BLaER1 (cell line): ENCODE measurements at regions not wholly inside any gene's neighbourhood (a gene's known extent, or its start where the extent isn't known, plus 50 kb on each side); places are given as distances from the start of the nearest gene placed in this dataset.

Experiments used
- H3K27ac ChIP-seq: shearing (Covaris generic); formaldehyde crosslinking; 2 replicates; pipeline ENCODE4 v1.8.1; 2022
- H3K27me3 ChIP-seq: shearing (Covaris generic); formaldehyde crosslinking; 2 replicates; pipeline ENCODE4 v1.8.1; 2022
- H3K36me3 ChIP-seq: shearing (Covaris generic); formaldehyde crosslinking; 2 replicates; pipeline ENCODE4 v1.8.1; 2022
- H3K4me1 ChIP-seq: shearing (Covaris generic); formaldehyde crosslinking; 2 replicates; pipeline ENCODE4 v1.8.1; 2022
- H3K4me2 ChIP-seq: shearing (Covaris generic); formaldehyde crosslinking; 2 replicates; pipeline ENCODE4 v1.8.1; 2022
- H3K4me3 ChIP-seq: shearing (Covaris generic); formaldehyde crosslinking; 2 replicates; pipeline ENCODE4 v1.8.1; 2022
- H3K9ac ChIP-seq: shearing (Covaris generic); formaldehyde crosslinking; 2 replicates; pipeline ENCODE4 v1.8.1; 2022
- H3K9me3 ChIP-seq: shearing (Covaris generic); formaldehyde crosslinking; 2 replicates; pipeline ENCODE4 v1.8.1; 2022
- H4K20me1 ChIP-seq: shearing (Covaris generic); formaldehyde crosslinking; 2 replicates; pipeline ENCODE4 v1.8.1; 2022
- Cebpa-rat ChIP-seq: shearing (Covaris generic); IDR thresholded peaks from 2 replicates; pipeline ENCODE4 v1.8.1; 2022

- Histone ChIP-seq H3K9ac (no peak overlapping the region), H3K4me1 (no peaks in the 10 kb centered on the region)
Observed at GRCh38 chr9:90098408-90098807, 493.6 kb downstream of the GADD45G start.

GRCh38 chr9:90099262-90099963 lies 494.6 kb downstream of the GADD45G start:
- H4K20me1 ChIP-seq = no peaks in the 10 kb centered on the region
- no peaks in the 10 kb centered on the region for H3K36me3 ChIP-seq
- no peak for TF ChIP-seq Cebpa-rat
- H3K9ac ChIP-seq = no peak overlapping the region
- H3K27me3 ChIP-seq = no peaks in the 10 kb centered on the region
- no peak overlapping the region for H3K4me2 ChIP-seq
- H3K27ac ChIP-seq = no peak overlapping the region
- H3K4me1 ChIP-seq = no peaks in the 10 kb centered on the region
- no peak overlapping the region for H3K4me3 ChIP-seq
- H3K9me3 ChIP-seq = no peaks in the 10 kb centered on the region

More at GRCh38 chr9:90098408-90098807, 493.6 kb downstream of the GADD45G start:
- Histone ChIP-seq H4K20me1 (no peaks in the 10 kb centered on the region), H3K4me2 (no peak overlapping the region), H3K27me3 (no peaks in the 10 kb centered on the region), H3K9me3 (no peaks in the 10 kb centered on the region), H3K27ac (no peak overlapping the region), H3K4me3 (no peak overlapping the region), H3K36me3 (no peaks in the 10 kb centered on the region)
- TF ChIP-seq Cebpa-rat = no peak

GRCh38 chr9:90100014-90100413 lies 495.2 kb downstream of the GADD45G start:
- H3K9ac ChIP-seq = no peak overlapping the region
- no peak overlapping the region for H3K27ac ChIP-seq

GRCh38 chr9:90102292-90102901 lies 497.6 kb downstream of the GADD45G start:
- Histone ChIP-seq H3K27ac (no peak overlapping the region), H3K4me3 (no peak overlapping the region), H3K9ac (no peak overlapping the region), H4K20me1 (no peaks in the 10 kb centered on the region), H3K4me1 (no peaks in the 10 kb centered on the region), H3K4me2 (no peak overlapping the region), H3K9me3 (no peaks in the 10 kb centered on the region), H3K27me3 (no peaks in the 10 kb centered on the region), H3K36me3 (no peaks in the 10 kb centered on the region)
- no peak for TF ChIP-seq Cebpa-rat

More at GRCh38 chr9:90100014-90100413, 495.2 kb downstream of the GADD45G start:
- no peak overlapping the region for H3K4me3 ChIP-seq
- H3K4me2 ChIP-seq = no peak overlapping the region
- TF ChIP-seq Cebpa-rat = no peak
- no peaks in the 10 kb centered on the region for H3K27me3 ChIP-seq
- H3K9me3 ChIP-seq = no peaks in the 10 kb centered on the region
- no peaks in the 10 kb centered on the region for H4K20me1 ChIP-seq
- H3K4me1 ChIP-seq = no peaks in the 10 kb centered on the region
- no peaks in the 10 kb centered on the region for H3K36me3 ChIP-seq

- Histone ChIP-seq H3K4me1 (no peaks in the 10 kb centered on the region), H3K27me3 (no peaks in the 10 kb centered on the region), H3K4me2 (no peak overlapping the region), H3K4me3 (no peak overlapping the region), H4K20me1 (no peaks in the 10 kb centered on the region), H3K27ac (no peak overlapping the region), H3K9ac (no peak overlapping the region), H3K9me3 (no peaks in the 10 kb centered on the region), H3K36me3 (no peaks in the 10 kb centered on the region)
- TF ChIP-seq Cebpa-rat = no peak
Observed at GRCh38 chr9:90103771-90104170, 499.0 kb downstream of the GADD45G start.

- no peak overlapping the region for H3K4me2 ChIP-seq
- H3K27me3 ChIP-seq = no peaks in the 10 kb centered on the region
- H3K9me3 ChIP-seq = peaks cover 5% of the 10 kb centered on the region; the same call in 1 of the 2 replicates
- no peak overlapping the region for H3K4me3 ChIP-seq
- no peaks in the 10 kb centered on the region for H3K4me1 ChIP-seq
- no peaks in the 10 kb centered on the region for H3K36me3 ChIP-seq
- TF ChIP-seq Cebpa-rat = no peak
- no peak overlapping the region for H3K9ac ChIP-seq
- no peak overlapping the region for H3K27ac ChIP-seq
- H4K20me1 ChIP-seq = no peaks in the 10 kb centered on the region
Observed at GRCh38 chr9:90105773-90106172, 501.0 kb downstream of the GADD45G start.

- no peak overlapping the region for H3K4me3 ChIP-seq
- TF ChIP-seq Cebpa-rat = no peak
- no peaks in the 10 kb centered on the region for H3K4me1 ChIP-seq
- no peaks in the 10 kb centered on the region for H3K27me3 ChIP-seq
- no peaks in the 10 kb centered on the region for H4K20me1 ChIP-seq
- H3K36me3 ChIP-seq = no peaks in the 10 kb centered on the region
- no peak overlapping the region for H3K4me2 ChIP-seq
- no peak overlapping the region for H3K9ac ChIP-seq
- H3K9me3 ChIP-seq = peaks cover 5% of the 10 kb centered on the region; the same call in 1 of the 2 replicates
- no peak overlapping the region for H3K27ac ChIP-seq
Observed at GRCh38 chr9:90107040-90107725, 502.4 kb downstream of the GADD45G start.

GRCh38 chr9:90107726-90108655 lies 503.2 kb downstream of the GADD45G start:
- Histone ChIP-seq H3K4me2 (no peak overlapping the region), H3K4me3 (no peak overlapping the region), H3K9ac (no peak overlapping the region), H3K27me3 (no peaks in the 10 kb centered on the region), H3K4me1 (no peaks in the 10 kb centered on the region), H4K20me1 (no peaks in the 10 kb centered on the region), H3K36me3 (no peaks in the 10 kb centered on the region), H3K9me3 (peaks cover 5% of the 10 kb centered on the region; the same call in 1 of the 2 replicates), H3K27ac (no peak overlapping the region)
- no peak for TF ChIP-seq Cebpa-rat

- Histone ChIP-seq H3K4me2 (no peak overlapping the region), H4K20me1 (no peaks in the 10 kb centered on the region), H3K27ac (no peak overlapping the region), H3K4me3 (no peak overlapping the region), H3K4me1 (no peaks in the 10 kb centered on the region), H3K9me3 (peaks cover 5% of the 10 kb centered on the region; the same call in 1 of the 2 replicates), H3K9ac (no peak overlapping the region), H3K36me3 (no peaks in the 10 kb centered on the region), H3K27me3 (no peaks in the 10 kb centered on the region)
- no peak for TF ChIP-seq Cebpa-rat
Observed at GRCh38 chr9:90112788-90113187, 508.0 kb downstream of the GADD45G start.
